ENCODE measurements at regions not wholly inside any gene's neighbourhood (a gene's known extent, or its start where the extent isn't known, plus 50 kb on each side); places are given as distances from the start of the nearest gene placed in this dataset.
A peak's percentile ranks its signal among the peaks of the same experiment; 100 is the strongest.

DNA sequence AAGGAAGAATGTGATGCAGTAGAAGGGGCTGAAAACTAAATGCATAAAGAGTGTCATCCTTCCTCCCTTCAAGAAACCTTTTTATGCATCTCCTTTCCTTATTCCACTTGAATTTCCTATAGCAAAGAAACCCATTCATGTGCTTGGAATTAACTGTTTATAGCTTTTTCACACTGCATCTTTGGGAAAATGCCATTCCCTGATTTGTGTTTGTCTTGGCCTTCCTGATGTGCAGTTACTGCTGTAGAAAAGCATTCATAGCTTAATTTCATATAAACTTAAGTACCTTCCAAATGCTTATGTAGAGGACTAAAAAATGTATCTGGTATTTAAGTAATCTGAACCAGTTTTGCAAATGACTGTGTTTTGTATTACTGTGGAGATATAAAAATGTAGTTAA, 61.8 kb downstream of the SDR9C7 start:
- DNase-seq, result no peak

DNA sequence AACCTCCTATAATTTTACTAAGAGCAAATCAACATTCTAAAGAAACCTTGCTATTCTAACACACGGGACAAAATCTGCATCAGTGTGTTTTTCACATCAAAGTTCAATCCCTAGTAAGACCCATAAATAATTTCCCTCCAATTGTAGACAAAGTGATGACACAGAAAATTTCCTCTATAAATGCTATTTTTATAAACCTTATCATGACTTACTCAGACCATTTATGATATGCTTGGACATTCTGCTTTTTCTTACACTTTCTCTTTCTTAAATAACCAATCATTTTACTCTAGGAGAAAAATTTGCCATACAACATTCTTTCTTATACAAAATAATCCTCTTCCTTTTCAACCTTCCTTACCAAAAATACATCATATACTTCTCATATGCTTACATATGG, 67.0 kb downstream of the SDR9C7 start:
- no peak for DNase-seq

DNA sequence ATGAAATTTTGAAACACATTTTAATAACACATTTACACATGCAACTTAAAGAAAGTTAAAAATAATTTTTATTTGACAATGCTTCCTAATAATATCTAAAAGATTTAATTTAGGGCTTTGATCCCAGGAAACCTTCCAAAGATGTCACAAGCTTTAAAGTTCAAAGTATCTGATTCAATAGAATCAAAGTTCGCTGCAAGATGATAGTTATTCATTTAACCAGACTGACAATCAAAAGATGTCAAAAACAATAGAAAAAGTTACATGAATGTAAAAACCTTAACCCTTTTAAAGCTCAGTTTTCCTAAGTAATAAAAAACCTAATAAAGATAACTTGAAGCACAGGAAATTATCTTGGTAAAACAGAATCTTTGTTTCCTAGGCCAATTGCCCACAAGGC, 67.7 kb downstream of the SDR9C7 start:
- no peak for DNase-seq

DNA sequence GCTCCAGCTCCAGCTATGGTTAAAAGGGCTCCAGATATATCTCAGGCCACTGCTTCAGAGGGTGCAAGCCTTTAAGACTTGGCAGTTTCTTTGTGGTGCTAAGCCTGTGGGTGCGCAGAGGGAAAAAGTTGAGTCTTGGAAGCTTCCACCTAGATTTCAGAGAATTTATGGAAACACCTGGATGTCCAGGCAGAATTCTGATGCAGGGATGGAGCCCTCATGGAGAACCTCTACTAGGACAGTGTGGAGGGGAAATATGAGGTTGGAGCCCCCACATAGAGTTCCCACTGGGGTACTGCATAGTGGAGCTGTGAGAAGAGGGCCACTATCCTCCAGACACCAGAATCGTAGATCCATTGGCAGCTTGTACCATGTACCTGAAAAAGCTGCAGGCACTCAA, 69.9 kb downstream of the SDR9C7 start:
- DNase-seq, result no peak

DNA sequence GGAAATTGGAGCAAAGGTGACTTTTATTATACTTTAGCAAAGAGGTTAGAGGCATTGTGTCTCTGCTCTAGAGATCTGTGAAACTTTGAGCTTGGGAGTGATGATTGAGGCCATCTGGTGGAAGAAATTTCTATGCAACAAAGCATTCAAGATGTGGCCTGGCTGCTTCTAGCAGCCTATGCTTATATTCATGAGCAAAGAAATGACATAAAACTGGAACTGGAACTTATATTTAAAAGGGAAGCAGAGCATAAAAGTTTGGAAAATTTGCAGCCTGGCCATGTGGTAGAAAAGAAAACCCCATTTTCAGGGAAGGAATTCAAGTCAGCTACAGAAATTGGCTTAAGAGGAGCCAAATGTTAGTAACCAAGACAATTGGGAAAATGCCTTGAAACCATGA, 70.4 kb downstream of the SDR9C7 start:
- DNase-seq, result no peak

DNA sequence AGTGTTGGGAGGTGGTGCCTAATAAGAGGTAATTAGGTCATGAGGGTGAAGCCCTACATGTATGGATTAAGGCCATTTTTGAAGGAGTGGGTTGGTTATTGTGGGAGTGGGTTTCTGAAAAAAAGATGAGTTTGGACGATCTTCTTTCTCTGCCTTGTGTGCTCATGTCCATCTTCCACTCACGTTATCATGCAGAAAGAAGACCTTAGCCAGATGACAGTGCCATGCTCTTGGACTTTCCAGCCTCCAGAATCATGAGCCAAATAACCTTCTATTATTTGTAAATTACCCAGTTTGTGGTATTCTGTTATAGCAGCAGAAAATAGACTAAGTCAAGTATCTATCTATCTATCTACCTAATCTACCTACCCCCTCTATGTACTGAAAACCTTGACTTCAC, 71.9 kb downstream of the SDR9C7 start:
- DNase-seq, result no peak

DNA sequence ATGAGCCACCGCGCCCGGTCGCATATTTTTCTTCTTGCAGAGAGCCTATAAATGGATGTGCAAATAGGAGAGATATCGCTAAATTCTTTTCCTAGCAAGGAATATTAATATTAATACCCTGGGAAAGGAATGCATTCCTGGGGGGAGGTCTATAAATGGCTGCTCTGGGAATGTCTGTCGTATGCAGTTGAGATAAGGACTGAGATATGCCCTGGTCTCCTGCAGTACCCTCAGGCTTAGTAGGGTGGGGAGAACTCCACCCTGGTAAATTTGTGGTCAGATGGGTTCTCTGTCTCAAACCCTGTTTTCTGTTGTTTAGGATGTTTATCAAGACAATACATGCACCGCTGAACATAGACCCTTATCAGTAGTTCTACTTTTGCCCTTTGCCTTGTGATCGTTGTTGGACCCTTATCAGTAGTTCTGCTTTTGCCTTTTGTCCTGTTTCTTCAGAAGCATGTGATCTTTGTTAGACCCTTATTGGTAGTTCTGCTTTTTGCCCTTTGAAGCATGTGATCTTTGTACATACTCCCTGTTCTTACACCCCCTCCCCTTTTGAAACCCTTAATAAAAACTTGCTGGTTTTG, 80.7 kb downstream of the SDR9C7 start:
- peak; percentile 51 for DNase-seq

DNA sequence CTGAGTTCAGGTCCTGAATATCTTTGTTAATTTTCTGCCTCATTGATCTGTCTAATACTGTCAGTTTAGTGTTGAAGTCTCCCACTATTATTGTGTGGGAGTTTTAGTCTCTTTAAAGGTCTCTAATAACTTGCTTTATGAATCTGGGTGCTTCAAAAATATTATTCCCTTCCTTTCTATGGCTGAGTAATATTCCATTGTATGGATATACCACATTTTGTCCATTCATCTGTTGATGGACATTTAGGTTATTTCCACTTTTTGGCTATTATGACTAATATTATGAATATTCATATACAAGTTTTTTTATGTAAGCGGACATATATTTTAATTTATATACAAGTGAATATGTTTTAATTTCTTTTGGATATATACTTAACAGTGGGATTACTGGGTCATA, 82.7 kb downstream of the SDR9C7 start:
- DNase-seq, result no peak

DNA sequence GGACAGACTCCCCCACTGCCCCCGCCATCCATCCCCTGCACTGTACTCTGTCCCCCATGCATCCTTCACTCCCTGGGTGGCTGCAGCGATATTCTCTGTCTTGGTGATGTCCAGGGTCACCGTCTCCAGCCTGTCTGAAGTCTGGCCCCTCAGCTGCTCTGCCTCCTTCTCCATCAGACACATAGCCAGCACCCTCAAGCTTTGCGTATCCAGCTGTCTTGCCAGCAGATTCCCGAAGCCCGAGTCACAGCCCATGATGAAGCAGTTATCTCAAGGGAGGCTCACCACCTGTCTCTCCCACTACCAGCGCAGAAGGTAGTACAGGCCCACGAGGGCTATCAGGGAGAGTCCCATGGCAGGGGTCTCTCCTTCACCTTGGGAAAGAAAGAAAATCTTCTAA, 77.8 kb downstream of the HSD17B6 start:
- DNase-seq, result no peak

DNA sequence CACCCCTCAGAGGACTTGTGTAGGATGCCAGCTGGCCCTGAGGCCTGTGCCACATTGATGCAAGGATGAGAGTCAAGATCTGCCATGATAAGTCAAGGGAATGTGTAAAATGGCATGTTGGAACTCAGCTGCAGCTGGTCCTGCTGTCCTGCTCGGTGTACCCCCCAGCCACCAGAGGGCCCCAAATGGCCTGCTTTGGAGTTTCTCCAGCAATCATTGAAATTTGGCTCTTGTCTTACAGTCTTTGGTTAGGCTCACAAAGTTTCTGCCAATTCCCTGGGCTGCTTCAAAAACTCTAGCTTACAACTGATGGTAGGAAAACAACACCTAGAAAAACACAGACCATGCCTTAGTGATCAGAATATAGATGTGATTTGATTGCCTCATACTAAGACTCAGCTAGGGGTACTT, 76.8 kb downstream of the HSD17B6 start:
- DNase-seq, result peak; percentile 86

DNA sequence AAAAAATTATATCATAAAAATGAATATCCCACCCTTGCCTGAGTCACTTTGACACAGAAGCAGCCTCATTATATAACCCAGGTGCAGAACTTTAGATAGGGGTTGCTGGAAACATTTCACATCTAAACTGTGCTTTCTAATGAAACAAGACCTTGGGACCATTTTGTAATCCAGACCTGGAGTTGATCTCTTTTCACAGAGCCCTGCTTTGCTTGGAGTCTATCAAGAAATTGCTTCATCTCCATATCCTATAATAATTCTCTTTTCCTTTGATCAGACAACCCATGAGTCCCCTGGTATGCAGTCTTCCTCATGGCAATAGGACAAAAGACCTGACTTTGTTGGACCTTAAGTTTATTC, 76.3 kb downstream of the HSD17B6 start:
- DNase-seq, result no peak

DNA sequence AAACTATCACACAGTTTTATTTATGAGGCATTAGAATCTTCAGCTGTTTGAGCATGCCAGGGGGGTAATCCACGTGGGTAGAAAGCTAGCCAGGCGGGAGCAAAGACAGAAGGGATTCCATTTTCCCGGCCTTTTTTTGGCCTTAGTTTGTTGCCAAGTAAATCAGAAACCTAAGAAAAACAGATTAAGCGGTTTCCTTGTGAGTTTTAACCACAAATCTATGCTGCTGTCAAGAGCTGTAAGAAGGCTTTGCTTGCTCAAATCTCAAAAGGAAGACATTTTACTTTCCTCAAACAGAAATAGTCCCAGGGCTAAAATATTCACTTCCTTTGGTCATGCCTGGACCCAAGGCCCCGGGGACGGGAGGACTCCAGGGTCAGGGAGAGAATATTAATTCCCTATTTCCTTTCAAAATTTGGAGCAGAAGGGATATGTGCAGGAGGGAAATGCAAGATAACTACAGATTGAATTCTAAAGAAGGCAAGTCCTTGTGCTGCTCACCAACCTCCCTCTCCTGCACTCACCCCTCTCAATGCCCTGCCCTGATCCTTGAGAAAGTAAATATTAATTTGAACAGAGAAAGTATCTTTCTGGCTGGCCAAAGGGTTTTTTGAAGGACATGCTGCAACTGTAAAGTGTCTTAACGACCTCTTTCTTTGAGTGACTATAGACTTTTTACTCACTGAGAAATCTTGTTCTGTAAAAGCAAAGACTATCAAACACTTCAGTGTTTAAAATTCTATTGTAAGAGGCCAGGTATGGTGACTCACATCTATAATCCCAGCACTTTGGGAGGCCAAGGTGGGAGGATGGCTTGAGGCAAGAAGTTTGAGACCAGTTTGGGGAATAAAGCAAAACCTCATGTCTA, 75.7 kb downstream of the HSD17B6 start:
- no peak for DNase-seq

Measured in hematopoietic multipotent progenitor cell treated with erythropoietin and hydrocortisone succinate and interleukin-3 and kit ligand, for 6 days (in vitro differentiated cells).